Neural progenitor cell (in vitro differentiated cells): ENCODE measurements at regions not wholly inside any gene's neighbourhood (a gene's known extent, or its start where the extent isn't known, plus 50 kb on each side); places are given as distances from the start of the nearest gene placed in this dataset.

Experiments used
- DNase-seq: peaks from one replicate; pipeline ENCODE4 v3.0.0-alpha.2; 2016; ENCODE audit warnings: low spot score
- H2AFZ ChIP-seq: fragments of 200-600 bp; sonication (generic); replicated peaks from 2 replicates; pipeline ENCODE4 v1.6.1; 2016; ENCODE audit warnings: antibody characterized with exemption
- H3F3A ChIP-seq: fragments of 200-600 bp; sonication (generic); 2 replicates; pipeline ENCODE4 v1.6.1; 2016; ENCODE audit warnings: antibody characterized with exemption, low read depth
- H3K27ac ChIP-seq: fragments of 200-600 bp; sonication (generic); 2 replicates; pipeline ENCODE4 v1.5.1; 2016; ENCODE audit warnings: mild to moderate bottlenecking
- H3K27me3 ChIP-seq: fragments of 200-600 bp; sonication (generic); 2 replicates; pipeline ENCODE4 v1.6.1; 2016; ENCODE audit warnings: mild to moderate bottlenecking, moderate library complexity
- H3K36me3 ChIP-seq: fragments of 200-600 bp; sonication (generic); 2 replicates; pipeline ENCODE4 v1.5.1; 2016
- H3K4me1 ChIP-seq: fragments of 200-600 bp; sonication (generic); 2 replicates; pipeline ENCODE4 v1.6.1; 2016; ENCODE audit warnings: mixed run types
- H3K4me2 ChIP-seq: fragments of 200-600 bp; sonication (generic); 2 replicates; pipeline ENCODE4 v1.6.1; 2016
- H3K4me3 ChIP-seq: fragments of 200-600 bp; sonication (generic); 2 replicates; pipeline ENCODE4 v1.5.1; 2016
- H3K79me2 ChIP-seq: fragments of 200-600 bp; sonication (generic); 2 replicates; pipeline ENCODE4 v1.6.1; 2016; ENCODE audit warnings: low read depth
- H3K9ac ChIP-seq: fragments of 200-600 bp; sonication (generic); 2 replicates; pipeline ENCODE4 v1.6.1; 2016
- H3K9me3 ChIP-seq: fragments of 200-600 bp; sonication (generic); 2 replicates; pipeline ENCODE4 v1.5.1; 2016; ENCODE audit warnings: low read depth
- H4K20me1 ChIP-seq: fragments of 200-600 bp; sonication (generic); 2 replicates; pipeline ENCODE4 v1.6.1; 2016; ENCODE audit warnings: low read depth
- H3K27ac Mint-ChIP-seq: 3 replicates; pipeline ENCODE4 v1.8.0; 2021; ENCODE audit warnings: mixed read lengths
- H3K27me3 Mint-ChIP-seq: 2 replicates; pipeline ENCODE4 v1.8.0; 2022; ENCODE audit warnings: low read depth, mild to moderate bottlenecking, inconsistent platforms, moderate library complexity, mixed read lengths; ENCODE audit not compliant: insufficient read depth
- H3K36me3 Mint-ChIP-seq: 3 replicates; pipeline ENCODE4 v1.8.0; 2021; ENCODE audit warnings: mixed read lengths
- H3K4me1 Mint-ChIP-seq: 3 replicates; pipeline ENCODE4 v1.8.0; 2021; ENCODE audit warnings: mixed read lengths
- H3K4me3 Mint-ChIP-seq: 3 replicates; pipeline ENCODE4 v1.8.0; 2021; ENCODE audit warnings: mild to moderate bottlenecking, moderate library complexity, mixed read lengths
- H3K9me3 Mint-ChIP-seq: 3 replicates; pipeline ENCODE4 v1.8.0; 2020; ENCODE audit warnings: mixed read lengths
- EZH2 ChIP-seq: fragments of 200-600 bp; sonication (generic); IDR thresholded peaks from 2 replicates; pipeline ENCODE4 v1.6.1; 2017; ENCODE audit warnings: antibody characterized with exemption, mild to moderate bottlenecking, moderate library complexity
- EZH2phosphoT487 ChIP-seq: fragments of 200-600 bp; sonication (generic); IDR thresholded peaks from 2 replicates; pipeline ENCODE4 v1.6.1; 2017; ENCODE audit warnings: antibody characterized with exemption
- TF ChIP-seq, protein P1 (sequence below): fragments of 200-600 bp; sonication (generic); IDR thresholded peaks from 2 replicates; pipeline ENCODE4 v1.5.1; 2017; ENCODE audit warnings: antibody characterized with exemption, mild to moderate bottlenecking

DNA sequence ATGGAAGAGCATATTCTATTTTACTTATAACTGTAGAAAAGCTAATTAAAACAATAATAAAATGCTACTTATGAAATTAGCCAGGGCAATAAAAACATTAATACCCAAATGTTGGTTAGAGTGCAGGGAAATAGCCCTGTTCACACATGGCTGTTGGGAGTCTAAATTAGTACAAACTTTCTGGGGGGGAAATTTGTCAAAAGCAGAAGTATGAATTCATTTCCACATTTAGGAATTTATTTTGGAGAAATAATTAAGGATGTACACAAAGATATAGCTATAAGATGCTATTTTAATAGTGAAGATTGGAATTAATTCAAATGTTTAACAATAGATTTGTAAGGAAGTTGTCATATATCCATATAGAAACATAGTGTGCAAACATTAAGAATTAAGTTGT is 190.5 kb downstream of the SEC61B start:
- no peaks in the 10 kb centered on the region for H3F3A ChIP-seq
- no peaks in the 10 kb centered on the region for H4K20me1 ChIP-seq
- Mint-ChIP-seq H3K9me3 (peaks cover 3% of the 10 kb centered on the region), H3K27me3 (no peaks in the 10 kb centered on the region), H3K4me3 (no peak overlapping the region), H3K36me3 (no peaks in the 10 kb centered on the region), H3K4me1 (peaks cover 7% of the 10 kb centered on the region), H3K27ac (no peak overlapping the region)
- TF ChIP-seq EZH2, result no peak
- TF ChIP-seq, protein P1, sequence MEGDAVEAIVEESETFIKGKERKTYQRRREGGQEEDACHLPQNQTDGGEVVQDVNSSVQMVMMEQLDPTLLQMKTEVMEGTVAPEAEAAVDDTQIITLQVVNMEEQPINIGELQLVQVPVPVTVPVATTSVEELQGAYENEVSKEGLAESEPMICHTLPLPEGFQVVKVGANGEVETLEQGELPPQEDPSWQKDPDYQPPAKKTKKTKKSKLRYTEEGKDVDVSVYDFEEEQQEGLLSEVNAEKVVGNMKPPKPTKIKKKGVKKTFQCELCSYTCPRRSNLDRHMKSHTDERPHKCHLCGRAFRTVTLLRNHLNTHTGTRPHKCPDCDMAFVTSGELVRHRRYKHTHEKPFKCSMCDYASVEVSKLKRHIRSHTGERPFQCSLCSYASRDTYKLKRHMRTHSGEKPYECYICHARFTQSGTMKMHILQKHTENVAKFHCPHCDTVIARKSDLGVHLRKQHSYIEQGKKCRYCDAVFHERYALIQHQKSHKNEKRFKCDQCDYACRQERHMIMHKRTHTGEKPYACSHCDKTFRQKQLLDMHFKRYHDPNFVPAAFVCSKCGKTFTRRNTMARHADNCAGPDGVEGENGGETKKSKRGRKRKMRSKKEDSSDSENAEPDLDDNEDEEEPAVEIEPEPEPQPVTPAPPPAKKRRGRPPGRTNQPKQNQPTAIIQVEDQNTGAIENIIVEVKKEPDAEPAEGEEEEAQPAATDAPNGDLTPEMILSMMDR, result no peak
- no peak for TF ChIP-seq EZH2phosphoT487
- H3K27me3 ChIP-seq, result no peaks in the 10 kb centered on the region
- H3K4me3 ChIP-seq, result no peak overlapping the region
- no peaks in the 10 kb centered on the region for H3K9me3 ChIP-seq
- no peak overlapping the region for H3K4me2 ChIP-seq
- peaks cover 13% of the 10 kb centered on the region for H3K4me1 ChIP-seq
- no peaks in the 10 kb centered on the region for H3K36me3 ChIP-seq
- H3K27ac ChIP-seq, result no peak overlapping the region
- H3K79me2 ChIP-seq, result no peaks in the 10 kb centered on the region
- H3K9ac ChIP-seq, result no peak overlapping the region
- no peak overlapping the region for H2AFZ ChIP-seq
- no peak for DNase-seq

DNA sequence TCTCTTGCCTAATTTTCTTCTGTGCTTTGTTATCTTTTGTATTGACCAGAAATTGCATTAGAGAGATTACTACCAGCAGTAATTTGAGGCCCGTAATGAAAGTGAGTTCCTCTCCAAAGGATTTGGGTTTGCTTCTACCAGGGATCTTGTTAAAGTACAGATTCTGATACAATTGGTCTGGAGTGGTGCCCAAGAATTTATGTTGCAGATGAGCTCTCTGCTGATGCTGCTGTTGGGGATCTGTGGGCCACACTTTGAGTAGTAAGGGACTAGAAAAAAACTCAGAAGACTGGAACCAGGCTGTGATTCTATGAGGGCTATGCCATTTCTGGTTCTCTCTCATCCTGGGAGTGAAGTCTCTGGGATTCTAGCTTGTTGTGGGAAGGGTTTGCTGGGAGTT is 192.2 kb downstream of the SEC61B start:
- H3F3A ChIP-seq, result no peaks in the 10 kb centered on the region
- no peak overlapping the region for H3K4me3 Mint-ChIP-seq

DNA sequence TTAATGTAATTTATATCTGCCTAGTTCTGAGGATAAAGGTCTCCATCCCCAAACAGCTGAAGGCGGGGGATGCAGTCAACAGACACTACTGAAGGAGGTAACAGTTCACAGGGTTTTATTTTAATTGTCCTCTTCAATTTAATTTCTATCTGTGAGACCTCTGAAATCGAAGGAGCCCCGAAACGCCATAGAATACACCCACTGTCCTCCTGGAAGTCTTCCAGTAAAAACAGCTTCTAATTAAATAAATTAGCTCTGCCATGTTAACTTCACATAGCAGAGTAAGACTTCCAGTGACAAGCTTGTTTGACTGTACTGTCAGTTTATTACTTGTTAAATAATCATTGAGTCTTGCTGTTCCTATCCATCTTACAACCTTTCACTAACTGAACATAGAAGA is 193.5 kb downstream of the SEC61B start:
- Histone ChIP-seq H3F3A (no peaks in the 10 kb centered on the region), H3K27ac (no peak overlapping the region), H2AFZ (no peak overlapping the region), H3K9ac (no peak overlapping the region), H3K4me1 (peaks cover 6% of the 10 kb centered on the region), H3K79me2 (no peaks in the 10 kb centered on the region), H3K36me3 (no peaks in the 10 kb centered on the region), H3K9me3 (no peaks in the 10 kb centered on the region), H3K4me3 (no peak overlapping the region), H3K4me2 (no peak overlapping the region), H3K27me3 (no peaks in the 10 kb centered on the region), H4K20me1 (no peaks in the 10 kb centered on the region)
- Mint-ChIP-seq H3K36me3 (no peaks in the 10 kb centered on the region), H3K27me3 (peaks cover 2% of the 10 kb centered on the region), H3K4me1 (peaks cover 7% of the 10 kb centered on the region), H3K9me3 (peaks cover 3% of the 10 kb centered on the region), H3K4me3 (no peak overlapping the region), H3K27ac (no peak overlapping the region)
- no peak for DNase-seq
- TF ChIP-seq, protein P1, result no peak
- TF ChIP-seq EZH2, result no peak

More for the DNA sequence above, 192.2 kb downstream of the SEC61B start:
- DNase-seq, result no peak
- H3K27ac Mint-ChIP-seq, result no peak overlapping the region
- Histone ChIP-seq H3K4me2 (no peak overlapping the region), H3K79me2 (no peaks in the 10 kb centered on the region), H4K20me1 (no peaks in the 10 kb centered on the region), H3K4me1 (peaks cover 12% of the 10 kb centered on the region), H3K9ac (no peak overlapping the region), H3K9me3 (no peaks in the 10 kb centered on the region), H3K36me3 (no peaks in the 10 kb centered on the region), H3K27ac (no peak overlapping the region), H2AFZ (no peak overlapping the region), H3K4me3 (no peak overlapping the region), H3K27me3 (no peaks in the 10 kb centered on the region)
- H3K4me1 Mint-ChIP-seq, result peaks cover 7% of the 10 kb centered on the region
- H3K27me3 Mint-ChIP-seq, result no peaks in the 10 kb centered on the region
- TF ChIP-seq, protein P1, result no peak
- TF ChIP-seq EZH2 (no peak), EZH2phosphoT487 (no peak)
- no peaks in the 10 kb centered on the region for H3K36me3 Mint-ChIP-seq
- peaks cover 3% of the 10 kb centered on the region for H3K9me3 Mint-ChIP-seq

DNA sequence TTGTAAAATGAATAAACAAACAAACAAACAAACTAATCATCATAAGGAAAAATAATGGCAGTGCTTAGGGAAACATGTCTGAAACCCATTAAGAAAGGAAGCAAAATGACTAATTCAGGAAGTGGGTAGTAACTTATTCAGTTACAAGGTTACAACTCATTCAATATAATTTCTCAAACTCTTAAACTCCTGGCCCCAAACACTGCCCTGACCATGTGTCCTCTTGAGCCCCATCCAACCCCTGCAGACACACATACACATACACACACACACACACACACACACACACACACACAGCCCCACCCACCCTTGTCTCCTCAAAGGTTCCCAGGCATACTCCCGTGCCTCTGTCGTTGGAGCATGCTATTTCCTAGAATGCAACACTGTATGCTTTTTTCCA is 193.9 kb downstream of the SEC61B start:
- TF ChIP-seq EZH2 (no peak), EZH2phosphoT487 (no peak)
- TF ChIP-seq, protein P1, result no peak
- H3K4me2 ChIP-seq, result no peak overlapping the region
- H3K27ac ChIP-seq, result no peak overlapping the region
- peaks cover 7% of the 10 kb centered on the region for H3K4me1 ChIP-seq
- no peak overlapping the region for H2AFZ ChIP-seq
- no peaks in the 10 kb centered on the region for H3K27me3 ChIP-seq
- no peaks in the 10 kb centered on the region for H4K20me1 ChIP-seq
- H3K4me3 ChIP-seq, result no peak overlapping the region
- Mint-ChIP-seq H3K36me3 (no peaks in the 10 kb centered on the region), H3K4me1 (peaks cover 4% of the 10 kb centered on the region), H3K4me3 (no peak overlapping the region), H3K9me3 (peaks cover 3% of the 10 kb centered on the region), H3K27ac (no peak overlapping the region), H3K27me3 (peaks cover 2% of the 10 kb centered on the region)
- no peaks in the 10 kb centered on the region for H3K36me3 ChIP-seq
- no peaks in the 10 kb centered on the region for H3F3A ChIP-seq
- DNase-seq, result no peak
- no peaks in the 10 kb centered on the region for H3K79me2 ChIP-seq
- no peak overlapping the region for H3K9ac ChIP-seq
- H3K9me3 ChIP-seq, result no peaks in the 10 kb centered on the region
